ENCODE measurements at regions not wholly inside any gene's neighbourhood (a gene's known extent, or its start where the extent isn't known, plus 50 kb on each side); places are given as distances from the start of the nearest gene placed in this dataset.

DNA sequence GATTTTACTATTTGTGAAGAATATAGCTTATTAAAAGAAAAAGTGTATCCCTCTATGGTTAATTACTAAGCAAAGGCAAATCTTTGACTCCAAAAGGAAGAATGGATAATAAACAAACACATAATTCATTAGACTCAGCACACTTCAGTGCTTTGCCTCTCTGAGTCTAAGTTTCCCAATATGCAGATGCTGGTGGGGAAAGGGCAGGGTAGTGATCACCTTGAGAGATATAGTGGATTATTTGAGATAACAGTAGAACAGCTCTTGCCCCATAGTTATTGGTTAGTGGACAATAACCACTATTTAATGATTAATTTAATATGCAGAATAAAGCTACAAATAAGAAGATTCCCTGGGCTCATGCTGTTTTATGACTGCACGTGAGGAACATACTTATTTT lies 98.2 kb upstream of the SLC8A1 start:
- TF ChIP-seq RARB (CRISPR knock-in tag; IDR thresholded peaks at IDR 0.05): no peak
- TF ChIP-seq CTCF (IDR thresholded peaks at IDR 0.05): no peak
- no peak for TF ChIP-seq POLR2A (IDR thresholded peaks at IDR 0.05; ENCODE audit: low read length)
- TF ChIP-seq, protein P1, sequence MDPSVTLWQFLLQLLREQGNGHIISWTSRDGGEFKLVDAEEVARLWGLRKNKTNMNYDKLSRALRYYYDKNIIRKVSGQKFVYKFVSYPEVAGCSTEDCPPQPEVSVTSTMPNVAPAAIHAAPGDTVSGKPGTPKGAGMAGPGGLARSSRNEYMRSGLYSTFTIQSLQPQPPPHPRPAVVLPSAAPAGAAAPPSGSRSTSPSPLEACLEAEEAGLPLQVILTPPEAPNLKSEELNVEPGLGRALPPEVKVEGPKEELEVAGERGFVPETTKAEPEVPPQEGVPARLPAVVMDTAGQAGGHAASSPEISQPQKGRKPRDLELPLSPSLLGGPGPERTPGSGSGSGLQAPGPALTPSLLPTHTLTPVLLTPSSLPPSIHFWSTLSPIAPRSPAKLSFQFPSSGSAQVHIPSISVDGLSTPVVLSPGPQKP (IDR thresholded peaks at IDR 0.05; ENCODE audit: low read depth, low read length): no peak
- TF ChIP-seq E2F6 (IDR thresholded peaks at IDR 0.05; ENCODE audit: borderline replicate concordance, low read depth): no peak
- TF ChIP-seq RCOR1 (IDR thresholded peaks at IDR 0.05; ENCODE audit: low read depth, low read length): no peak

Data from A549 (cell line).